ENCODE measurements at regions not wholly inside any gene's neighbourhood (a gene's known extent, or its start where the extent isn't known, plus 50 kb on each side); places are given as distances from the start of the nearest gene placed in this dataset.
A peak's percentile ranks its signal among the peaks of the same experiment; 100 is the strongest.

DNA sequence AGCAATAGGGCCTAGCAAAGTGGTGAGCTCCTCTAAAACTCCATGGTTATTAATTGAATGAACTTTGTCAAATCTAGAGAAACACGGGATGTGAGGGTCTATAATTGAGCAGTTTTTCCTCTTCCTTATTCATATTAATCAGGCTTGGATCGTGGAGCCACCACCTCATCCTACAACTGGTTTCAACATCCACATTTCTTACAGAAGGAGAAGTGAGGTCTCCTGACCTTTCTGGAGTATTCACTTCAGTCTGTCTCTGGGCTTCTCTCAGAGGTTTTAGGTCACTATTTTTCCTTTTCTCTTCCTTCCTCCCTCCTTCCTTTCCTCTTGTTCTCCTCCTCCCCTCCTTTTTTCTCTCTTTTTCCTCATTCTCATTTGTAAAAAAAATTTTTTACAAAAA, 177.3 kb upstream of the ACTBL2 start:
- DNase-seq: no peak
- H3K4me1 ChIP-seq: no peaks in the 10 kb centered on the region; the same call in 1 of the 2 replicates
- H3K27me3 ChIP-seq: no peaks in the 10 kb centered on the region; the same call in 1 of the 2 replicates
- TF ChIP-seq, protein P1, sequence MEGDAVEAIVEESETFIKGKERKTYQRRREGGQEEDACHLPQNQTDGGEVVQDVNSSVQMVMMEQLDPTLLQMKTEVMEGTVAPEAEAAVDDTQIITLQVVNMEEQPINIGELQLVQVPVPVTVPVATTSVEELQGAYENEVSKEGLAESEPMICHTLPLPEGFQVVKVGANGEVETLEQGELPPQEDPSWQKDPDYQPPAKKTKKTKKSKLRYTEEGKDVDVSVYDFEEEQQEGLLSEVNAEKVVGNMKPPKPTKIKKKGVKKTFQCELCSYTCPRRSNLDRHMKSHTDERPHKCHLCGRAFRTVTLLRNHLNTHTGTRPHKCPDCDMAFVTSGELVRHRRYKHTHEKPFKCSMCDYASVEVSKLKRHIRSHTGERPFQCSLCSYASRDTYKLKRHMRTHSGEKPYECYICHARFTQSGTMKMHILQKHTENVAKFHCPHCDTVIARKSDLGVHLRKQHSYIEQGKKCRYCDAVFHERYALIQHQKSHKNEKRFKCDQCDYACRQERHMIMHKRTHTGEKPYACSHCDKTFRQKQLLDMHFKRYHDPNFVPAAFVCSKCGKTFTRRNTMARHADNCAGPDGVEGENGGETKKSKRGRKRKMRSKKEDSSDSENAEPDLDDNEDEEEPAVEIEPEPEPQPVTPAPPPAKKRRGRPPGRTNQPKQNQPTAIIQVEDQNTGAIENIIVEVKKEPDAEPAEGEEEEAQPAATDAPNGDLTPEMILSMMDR (IDR thresholded peaks at IDR 0.05; ENCODE audit: low read depth, low read length): no peak
- H3K9me3 ChIP-seq: no peaks in the 10 kb centered on the region; the same call in 1 of the 2 replicates
- H3K36me3 ChIP-seq: no peaks in the 10 kb centered on the region
- H3K4me3 ChIP-seq (ENCODE audit: low read depth, low read length): no peak overlapping the region

DNA sequence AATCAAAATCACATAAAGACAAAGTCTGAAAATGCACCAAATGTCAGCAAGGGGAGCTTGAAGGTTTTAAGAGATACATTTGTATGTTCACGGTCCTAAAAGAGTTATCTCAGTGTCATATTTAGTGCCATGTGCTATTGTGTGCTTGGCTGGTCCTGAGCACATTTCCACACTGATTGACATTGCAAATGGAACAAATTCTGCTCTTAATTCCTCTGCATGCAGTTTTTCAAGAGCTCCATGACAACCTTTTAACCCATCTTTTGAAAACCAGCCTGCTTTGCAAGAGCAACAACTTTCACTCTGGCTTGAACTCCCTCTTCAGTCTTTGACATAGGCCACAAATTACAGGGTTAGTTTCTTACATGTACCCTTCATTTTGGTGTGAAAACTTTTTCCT, 175.4 kb upstream of the ACTBL2 start:
- H3K4me1 ChIP-seq: no peaks in the 10 kb centered on the region
- H3K36me3 ChIP-seq: no peaks in the 10 kb centered on the region
- TF ChIP-seq, protein P1 (IDR thresholded peaks at IDR 0.05; ENCODE audit: low read depth, low read length): no peak
- DNase-seq: no peak
- H3K27me3 ChIP-seq: no peaks in the 10 kb centered on the region; the same call in 1 of the 2 replicates
- H3K9me3 ChIP-seq: no peaks in the 10 kb centered on the region; the same call in 1 of the 2 replicates
- H3K4me3 ChIP-seq (ENCODE audit: low read depth, low read length): no peak overlapping the region

DNA sequence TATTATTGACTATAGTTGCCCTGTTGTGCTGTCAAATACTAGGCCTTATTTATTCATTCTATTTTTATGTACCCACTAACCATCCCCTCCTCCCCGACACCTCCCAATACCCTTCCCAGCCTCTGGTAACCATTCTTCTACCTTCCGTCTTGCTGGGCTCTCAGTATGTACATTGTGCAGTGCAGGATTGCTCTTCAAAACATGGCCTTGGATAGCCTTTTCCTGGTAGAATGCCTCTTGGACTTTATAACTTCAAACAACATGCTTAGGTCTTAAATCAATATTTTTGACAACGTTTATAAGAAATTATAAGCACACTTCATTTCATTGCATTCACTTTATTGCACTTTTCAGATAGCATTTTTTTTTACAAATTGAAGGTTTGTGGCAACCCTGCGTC, 172.6 kb upstream of the ACTBL2 start:
- Histone ChIP-seq H3K36me3 (no peaks in the 10 kb centered on the region), H3K4me1 (no peaks in the 10 kb centered on the region), H3K4me3 (ENCODE audit: low read depth, low read length) (no peak overlapping the region), H3K27me3 (no peaks in the 10 kb centered on the region; the same call in 1 of the 2 replicates), H3K9me3 (no peaks in the 10 kb centered on the region; the same call in 1 of the 2 replicates)
- TF ChIP-seq, protein P1 (IDR thresholded peaks at IDR 0.05; ENCODE audit: low read depth, low read length): no peak
- DNase-seq: no peak

DNA sequence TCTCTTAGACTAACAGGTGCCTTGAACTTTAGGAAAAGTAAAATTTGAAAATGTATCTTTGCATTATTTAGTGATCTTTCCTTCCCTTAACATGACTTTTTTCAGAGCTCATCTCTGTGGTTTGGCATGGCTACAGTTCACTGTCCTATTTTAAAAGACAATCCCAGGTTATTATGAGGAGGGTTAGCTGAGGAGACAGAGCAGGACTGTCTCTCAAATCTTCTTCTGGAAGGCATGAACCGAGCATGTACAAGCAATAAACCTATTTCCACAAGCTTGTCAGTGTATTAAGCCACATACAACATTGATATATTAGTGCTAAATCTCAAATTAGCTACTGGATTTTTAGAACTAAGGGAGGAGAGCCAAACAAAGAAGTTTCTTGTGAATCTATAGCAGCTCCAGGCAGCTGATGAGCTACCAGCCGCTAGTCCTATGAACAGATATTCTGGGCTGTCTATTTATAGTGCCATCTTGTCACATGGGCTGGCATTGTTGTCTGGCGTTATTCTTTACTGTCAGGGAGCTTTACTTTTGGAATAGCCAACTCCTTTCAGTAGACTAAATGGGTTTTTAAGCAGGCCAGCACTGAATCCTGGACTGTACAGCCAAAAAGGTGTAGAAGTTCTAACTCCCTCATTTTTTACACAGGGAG, 171.2 kb upstream of the ACTBL2 start:
- Histone ChIP-seq H3K4me1 (no peaks in the 10 kb centered on the region), H3K36me3 (no peaks in the 10 kb centered on the region), H3K9me3 (no peaks in the 10 kb centered on the region), H3K27me3 (no peaks in the 10 kb centered on the region), H3K4me3 (ENCODE audit: low read depth, low read length) (no peak overlapping the region)
- TF ChIP-seq, protein P1 (IDR thresholded peaks at IDR 0.05; ENCODE audit: low read depth, low read length): no peak
- no peak for DNase-seq

DNA sequence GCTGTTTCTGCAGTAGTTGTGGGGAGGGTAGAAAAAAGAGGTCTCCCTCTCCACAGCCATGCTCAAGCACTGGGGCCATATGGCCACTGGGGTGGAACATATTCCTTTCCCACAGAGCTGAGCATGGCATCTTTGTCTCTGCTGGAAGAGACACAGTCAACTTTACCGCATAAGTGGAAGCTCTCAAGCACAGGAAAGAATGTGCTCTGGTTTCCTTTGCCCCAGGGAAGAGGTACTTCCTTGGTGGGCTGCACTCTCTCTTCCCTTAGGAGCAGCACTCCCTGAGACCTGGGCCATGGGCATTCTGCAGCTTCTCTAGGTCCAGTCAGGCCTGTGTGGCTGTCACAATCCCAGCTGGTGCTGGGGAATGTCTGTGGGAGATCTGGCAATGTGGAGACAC, 168.5 kb upstream of the ACTBL2 start:
- Histone ChIP-seq H3K9me3 (no peaks in the 10 kb centered on the region), H3K4me3 (ENCODE audit: low read depth, low read length) (no peak overlapping the region), H3K4me1 (no peaks in the 10 kb centered on the region), H3K36me3 (no peaks in the 10 kb centered on the region), H3K27me3 (no peaks in the 10 kb centered on the region)
- DNase-seq: no peak
- TF ChIP-seq, protein P1 (IDR thresholded peaks at IDR 0.05; ENCODE audit: low read depth, low read length): 0 out of 2 replicates have a peak, but pooled peaks have one; percentile 0

DNA sequence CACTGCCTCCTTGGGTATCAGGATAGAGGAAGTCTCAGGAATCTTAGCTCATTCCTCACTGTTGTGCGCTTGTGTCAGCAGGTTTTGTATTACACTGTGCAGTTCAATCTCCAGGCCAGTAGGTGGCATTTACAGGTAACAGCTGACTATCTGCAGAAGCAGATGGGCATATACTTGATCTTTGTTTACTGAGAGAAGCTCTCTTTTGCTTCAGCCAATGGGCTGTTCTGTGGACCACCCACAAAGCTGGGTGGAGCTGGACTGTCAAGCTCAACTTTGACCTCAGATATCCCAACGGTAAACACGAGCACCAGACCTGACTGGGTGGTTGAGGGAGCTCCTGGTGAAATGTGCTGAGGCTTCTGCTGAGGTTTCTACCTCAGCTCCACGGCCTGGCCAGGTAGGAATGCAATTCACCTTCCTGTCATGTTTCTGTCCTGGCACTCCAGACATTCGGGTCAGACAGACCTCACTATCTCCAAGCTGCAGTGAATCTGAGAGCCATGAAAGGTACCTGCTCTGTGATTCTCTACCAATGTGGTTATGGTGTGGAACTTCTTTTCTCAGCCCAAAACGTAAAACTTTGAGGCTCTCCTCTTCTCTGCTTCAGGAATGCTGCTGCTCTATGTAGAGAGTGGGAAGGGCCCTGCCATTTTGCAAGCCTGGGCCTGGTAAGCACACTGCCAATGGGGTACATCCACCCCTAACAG, 167.9 kb upstream of the ACTBL2 start:
- Histone ChIP-seq H3K9me3 (no peaks in the 10 kb centered on the region), H3K36me3 (no peaks in the 10 kb centered on the region), H3K4me3 (ENCODE audit: low read depth, low read length) (no peak overlapping the region), H3K4me1 (no peaks in the 10 kb centered on the region), H3K27me3 (no peaks in the 10 kb centered on the region)
- TF ChIP-seq, protein P1 (IDR thresholded peaks at IDR 0.05; ENCODE audit: low read depth, low read length): peak; percentile 93
- DNase-seq: peak; percentile 49
